IPS DF 6.9 (cell line): ENCODE measurements at regions not wholly inside any gene's neighbourhood (a gene's known extent, or its start where the extent isn't known, plus 50 kb on each side); places are given as distances from the start of the nearest gene placed in this dataset.

Source experiments
- DNase-seq: peaks from one replicate; pipeline ENCODE4 v3.0.0-alpha.2; 2013; ENCODE audit warnings: low read depth, low spot score
- H3K27ac ChIP-seq: one replicate; pipeline ENCODE4 v1.5.1; 2013; ENCODE audit warnings: low read length, control low read depth
- H3K27me3 ChIP-seq: 2 replicates; pipeline ENCODE4 v1.6.1; 2013; ENCODE audit warnings: mild to moderate bottlenecking, low read length; ENCODE audit not compliant: control insufficient read depth, insufficient read depth
- H3K36me3 ChIP-seq: 2 replicates; pipeline ENCODE4 v1.6.1; 2013; ENCODE audit warnings: low read length; ENCODE audit not compliant: control insufficient read depth, insufficient read depth
- H3K4me1 ChIP-seq: 2 replicates; pipeline ENCODE4 v1.6.1; 2013; ENCODE audit warnings: low read length; ENCODE audit not compliant: control insufficient read depth, insufficient read depth
- H3K4me3 ChIP-seq: 2 replicates; pipeline ENCODE4 v1.5.1; 2013; ENCODE audit warnings: mild to moderate bottlenecking, low read length
- H3K9me3 ChIP-seq: 2 replicates; pipeline ENCODE4 v1.6.1; 2013; ENCODE audit warnings: low read length, inconsistent platforms; ENCODE audit not compliant: control insufficient read depth, insufficient read depth
- WGBS: extraction: QIAGEN DNeasy Blood & Tissue Kit; methylation state at CpG from one replicate; pipeline ENCODE4 v1.1.7; 2013; ENCODE audit warnings: mixed read lengths, missing lambda C conversion rate; ENCODE audit not compliant: insufficient read length, insufficient coverage; 5-methylcytosine and 5-hydroxymethylcytosine counted together

DNA sequence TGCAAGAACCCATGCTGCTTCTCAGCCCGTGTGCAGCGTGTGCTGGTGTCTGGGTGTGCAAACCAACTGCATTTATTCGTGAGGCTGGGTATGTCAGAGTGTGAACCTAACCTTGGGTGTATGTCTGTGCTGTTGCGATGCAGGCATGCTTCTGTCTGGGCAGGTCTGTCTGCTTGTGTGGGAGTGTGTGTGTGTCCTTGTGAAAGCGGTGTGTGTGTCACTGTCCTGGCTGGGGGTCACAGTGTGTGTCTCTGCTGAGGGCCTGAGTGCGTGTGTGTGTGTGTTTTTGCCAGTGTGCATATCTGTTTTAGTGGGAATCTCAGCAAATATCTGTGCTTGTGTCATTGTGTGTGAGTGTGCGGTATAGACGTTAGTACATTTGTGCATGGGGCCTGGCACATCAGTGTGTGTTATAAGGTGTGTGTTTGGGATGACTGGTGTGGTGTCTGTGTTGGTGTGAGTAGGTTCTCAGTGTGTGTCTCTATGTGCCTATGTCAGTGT is 121.8 kb downstream of the CYLD start:
- no CpG with 5 or more reads among the region's 8 CpGs for WGBS
- H3K27me3 ChIP-seq = no peaks in the 10 kb centered on the region

DNA sequence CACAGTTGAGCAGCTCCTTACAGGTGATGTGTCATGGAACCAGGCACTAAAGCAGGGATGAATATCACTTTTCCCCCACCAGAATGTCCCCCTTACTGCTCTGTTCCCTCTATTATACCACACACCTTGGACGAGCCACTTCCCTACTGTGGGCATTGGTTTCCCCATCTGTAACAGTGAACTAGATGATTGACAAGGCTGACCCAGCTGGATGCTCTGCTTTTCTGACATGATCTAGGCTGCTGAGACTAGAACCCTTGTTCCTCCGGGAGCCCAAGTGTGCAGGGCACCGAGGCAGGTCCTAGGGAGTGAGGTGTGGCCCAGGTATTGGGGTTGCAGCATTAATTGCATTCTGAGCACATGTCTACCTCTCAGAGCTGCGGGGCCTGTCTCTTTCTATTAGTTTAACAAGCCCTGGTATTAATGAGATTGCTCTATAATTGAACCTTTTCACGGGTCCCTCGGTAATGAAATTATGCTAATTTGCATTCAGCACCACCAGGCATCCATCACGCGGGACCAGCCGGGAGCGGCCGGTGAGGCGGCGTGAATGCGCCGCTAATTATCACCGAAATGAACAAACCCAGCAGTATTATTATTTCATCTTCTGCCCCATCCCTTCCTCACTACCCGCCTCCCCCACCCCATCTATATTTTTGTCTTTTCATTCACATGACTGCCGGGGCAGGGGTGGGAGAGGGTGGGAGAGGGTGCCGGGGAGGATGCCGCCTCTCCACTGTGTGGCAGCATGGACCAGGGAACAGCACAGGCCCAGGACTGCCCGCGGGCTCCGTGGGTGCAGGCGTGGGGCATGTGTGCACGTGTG is 121.1 kb downstream of the CYLD start:
- no peaks in the 10 kb centered on the region for H3K27me3 ChIP-seq
- no peaks in the 10 kb centered on the region for H3K9me3 ChIP-seq
- no peaks in the 10 kb centered on the region for H3K4me1 ChIP-seq
- no peak overlapping the region for H3K4me3 ChIP-seq
- no peak for DNase-seq
- H3K36me3 ChIP-seq = no peaks in the 10 kb centered on the region
- H3K27ac ChIP-seq = no peak overlapping the region
- 100% methylated on average over 1 of the region's 25 CpGs for WGBS

More for the DNA sequence above, 121.8 kb downstream of the CYLD start:
- no peaks in the 10 kb centered on the region for H3K36me3 ChIP-seq
- no peak overlapping the region for H3K4me3 ChIP-seq
- H3K9me3 ChIP-seq = no peaks in the 10 kb centered on the region
- H3K27ac ChIP-seq = no peak overlapping the region
- no peak for DNase-seq
- H3K4me1 ChIP-seq = no peaks in the 10 kb centered on the region

DNA sequence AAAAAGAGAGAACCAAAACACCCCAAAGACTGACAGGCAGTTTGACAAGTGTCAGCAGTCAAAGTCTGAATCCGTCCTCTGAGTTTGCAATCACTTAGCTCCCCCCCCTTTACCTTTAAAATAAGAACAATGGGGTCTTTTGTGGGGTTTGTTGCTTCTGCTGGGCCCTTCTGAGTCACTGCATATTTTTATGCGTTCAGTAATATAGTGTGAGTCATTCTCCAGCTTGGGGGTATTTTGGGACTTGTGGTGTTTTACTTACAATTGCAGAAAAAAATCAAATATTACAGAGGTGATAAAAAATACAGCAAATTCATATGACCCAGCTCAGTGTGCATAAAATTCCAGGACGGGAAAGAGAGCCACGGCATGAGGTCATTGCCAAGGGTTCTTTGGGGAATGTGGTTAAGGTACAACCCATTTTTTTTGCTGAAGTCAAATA is 120.1 kb downstream of the CYLD start:
- DNase-seq = no peak
- no peaks in the 10 kb centered on the region for H3K9me3 ChIP-seq
- H3K4me1 ChIP-seq = no peaks in the 10 kb centered on the region
- no peaks in the 10 kb centered on the region for H3K36me3 ChIP-seq
- no peak overlapping the region for H3K27ac ChIP-seq
- no peak overlapping the region for H3K4me3 ChIP-seq
- no CpG with 5 or more reads among the region's 4 CpGs for WGBS
- no peaks in the 10 kb centered on the region for H3K27me3 ChIP-seq

DNA sequence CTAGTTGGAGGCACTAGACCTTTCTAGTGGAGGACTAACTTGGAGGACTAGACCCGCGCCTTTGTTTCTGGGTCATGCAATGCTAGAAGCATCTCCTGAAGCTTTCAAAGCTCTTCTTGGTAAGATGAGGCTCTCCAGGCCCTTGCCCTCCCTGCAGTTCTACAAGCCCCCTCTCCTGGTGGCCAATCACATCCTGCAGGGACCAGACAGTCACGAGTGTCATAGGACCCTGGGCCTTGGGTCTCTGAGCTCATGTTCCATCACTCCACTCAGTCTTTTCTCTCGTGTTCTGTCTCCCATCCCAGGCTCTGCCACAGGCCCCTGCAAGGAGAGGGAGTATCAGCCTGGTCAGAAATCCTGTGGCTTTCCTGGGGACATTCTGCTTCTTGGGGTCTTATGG is 119.6 kb downstream of the CYLD start:
- H3K4me1 ChIP-seq = no peaks in the 10 kb centered on the region
- no peak overlapping the region for H3K27ac ChIP-seq
- no peak overlapping the region for H3K4me3 ChIP-seq
- DNase-seq = no peak
- no peaks in the 10 kb centered on the region for H3K27me3 ChIP-seq
- H3K36me3 ChIP-seq = no peaks in the 10 kb centered on the region
- no CpG with 5 or more reads among the region's 4 CpGs for WGBS
- no peaks in the 10 kb centered on the region for H3K9me3 ChIP-seq

DNA sequence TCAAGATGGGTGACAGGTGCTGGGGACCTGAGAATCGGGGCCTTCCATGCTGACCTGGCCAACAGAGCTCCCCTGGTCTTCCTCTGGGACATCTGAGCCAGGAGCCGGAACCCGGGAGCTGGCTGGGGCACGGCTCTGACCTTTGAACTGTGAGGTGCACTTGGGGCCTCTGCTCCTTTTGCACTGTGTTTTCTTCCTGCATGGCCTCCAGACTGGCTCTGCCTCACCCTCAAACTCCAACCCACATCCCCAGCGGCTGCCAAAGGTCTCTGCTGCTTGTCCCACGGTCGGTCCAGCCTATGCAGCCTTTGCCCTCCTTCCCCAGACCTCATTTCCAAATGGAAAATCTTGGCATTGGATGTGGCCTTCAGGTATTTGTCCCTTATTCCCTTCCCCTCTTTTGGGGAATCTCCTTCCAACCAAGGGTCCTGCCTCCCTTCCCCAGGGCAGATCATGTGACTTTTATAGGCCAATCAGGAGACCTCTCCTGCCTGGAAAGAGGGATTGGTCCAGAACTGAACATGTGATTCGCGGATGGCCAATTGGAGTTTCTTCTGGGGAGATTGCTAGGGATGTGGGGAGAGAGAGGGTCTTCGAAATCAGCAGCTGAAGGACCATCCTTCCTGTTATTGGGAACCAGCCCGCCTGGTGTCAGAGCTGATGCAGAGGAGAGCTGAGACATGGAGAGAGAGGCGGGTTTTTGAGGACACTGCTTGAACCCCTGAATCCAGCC is 117.9 kb downstream of the CYLD start:
- DNase-seq = no peak
- H3K27me3 ChIP-seq = no peaks in the 10 kb centered on the region
- H3K9me3 ChIP-seq = no peaks in the 10 kb centered on the region
- WGBS = no CpG with 5 or more reads among the region's 12 CpGs
- no peaks in the 10 kb centered on the region for H3K4me1 ChIP-seq
- H3K36me3 ChIP-seq = no peaks in the 10 kb centered on the region
- no peak overlapping the region for H3K27ac ChIP-seq
- no peak overlapping the region for H3K4me3 ChIP-seq

DNA sequence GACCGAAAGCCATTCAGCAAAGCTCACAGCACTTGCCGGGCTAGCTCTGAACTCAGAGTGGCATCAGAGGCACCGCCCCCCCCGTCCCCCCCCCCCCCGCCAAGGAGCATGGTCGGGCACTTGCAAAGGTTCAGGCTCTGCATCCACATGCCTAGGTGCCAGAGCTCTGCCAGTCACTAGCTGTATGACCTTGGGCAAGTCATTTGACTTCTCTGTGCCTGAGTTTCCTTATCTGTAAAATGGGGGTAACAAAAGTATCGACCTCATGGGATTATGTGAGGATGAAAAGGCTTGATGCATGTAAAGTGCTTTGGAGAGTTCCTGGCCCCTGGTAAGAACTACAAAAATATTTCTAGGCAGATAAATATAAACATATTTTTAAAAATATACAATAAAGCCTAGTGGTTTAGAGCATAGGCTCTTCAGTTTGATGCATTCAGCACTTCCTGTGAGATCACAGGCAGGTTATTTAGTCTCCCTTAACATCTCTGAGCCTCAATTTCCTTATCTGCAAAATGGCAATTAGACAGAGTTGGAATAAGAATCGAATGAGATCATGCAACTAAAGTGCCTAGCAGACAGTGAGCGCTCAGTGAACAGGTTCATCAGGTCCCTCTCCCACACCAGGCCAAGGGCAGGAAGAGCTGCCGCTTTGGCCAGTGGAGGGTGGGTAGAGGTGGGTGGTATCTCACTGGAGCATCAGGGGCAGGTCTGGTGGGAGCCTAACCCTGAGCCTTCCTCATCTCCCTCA is 117.2 kb downstream of the CYLD start:
- H3K27ac ChIP-seq = no peak overlapping the region
- no peak overlapping the region for H3K4me3 ChIP-seq
- WGBS = no CpG with 5 or more reads among the region's 10 CpGs
- no peaks in the 10 kb centered on the region for H3K9me3 ChIP-seq
- no peaks in the 10 kb centered on the region for H3K4me1 ChIP-seq
- DNase-seq = no peak
- no peaks in the 10 kb centered on the region for H3K27me3 ChIP-seq
- H3K36me3 ChIP-seq = no peaks in the 10 kb centered on the region

DNA sequence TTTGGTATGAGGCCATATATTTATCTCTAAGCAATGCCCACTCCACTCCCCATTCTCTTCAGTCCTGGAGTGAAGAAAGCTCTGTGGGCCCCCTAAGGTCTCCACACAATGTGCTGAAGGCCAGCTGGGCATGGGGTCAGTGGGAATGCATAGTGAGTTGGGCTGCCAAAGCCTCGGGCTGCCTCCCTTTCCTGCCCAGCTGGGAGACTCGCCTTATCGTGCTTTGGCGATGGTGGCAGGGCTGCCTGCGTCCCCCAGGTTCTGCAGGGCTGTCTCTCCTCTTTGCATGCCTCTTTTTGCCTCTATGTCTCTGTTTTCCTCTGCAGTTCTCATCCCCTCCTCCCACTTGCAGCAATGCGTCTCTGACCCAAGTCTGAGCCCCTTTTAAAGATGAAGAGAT is 116.5 kb downstream of the CYLD start:
- Histone ChIP-seq H3K4me1 (no peaks in the 10 kb centered on the region), H3K27me3 (no peaks in the 10 kb centered on the region)
- no CpG with 5 or more reads among the region's 6 CpGs for WGBS

DNA sequence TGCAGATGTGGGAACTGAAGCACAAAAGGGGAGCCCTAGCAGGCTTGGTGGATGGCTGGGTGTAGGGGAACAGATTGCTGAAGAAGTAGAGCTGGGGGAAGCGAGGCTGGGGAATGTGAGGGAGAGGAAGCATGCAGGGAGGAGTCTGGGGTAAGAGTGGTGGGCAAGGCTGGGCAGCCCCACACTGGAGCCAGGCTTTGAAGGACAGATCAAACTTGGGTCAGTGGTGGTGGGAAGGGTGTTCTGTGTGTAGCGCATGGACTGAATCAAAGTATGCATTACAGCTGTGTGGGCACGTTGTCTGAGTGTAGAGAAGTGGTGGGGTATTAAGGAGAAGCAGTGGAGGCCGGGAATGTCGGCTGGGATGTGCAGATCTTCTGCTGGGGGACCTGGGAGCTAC is 116.0 kb downstream of the CYLD start:
- H3K27me3 ChIP-seq = no peaks in the 10 kb centered on the region
- DNase-seq = no peak
- no peak overlapping the region for H3K4me3 ChIP-seq
- WGBS = no CpG with 5 or more reads among the region's 5 CpGs
- H3K4me1 ChIP-seq = no peaks in the 10 kb centered on the region
- H3K9me3 ChIP-seq = no peaks in the 10 kb centered on the region
- H3K27ac ChIP-seq = no peak overlapping the region
- no peaks in the 10 kb centered on the region for H3K36me3 ChIP-seq

More for the DNA sequence above, 116.5 kb downstream of the CYLD start:
- H3K9me3 ChIP-seq = no peaks in the 10 kb centered on the region
- H3K36me3 ChIP-seq = no peaks in the 10 kb centered on the region
- no peak overlapping the region for H3K4me3 ChIP-seq
- no peak overlapping the region for H3K27ac ChIP-seq
- no peak for DNase-seq

DNA sequence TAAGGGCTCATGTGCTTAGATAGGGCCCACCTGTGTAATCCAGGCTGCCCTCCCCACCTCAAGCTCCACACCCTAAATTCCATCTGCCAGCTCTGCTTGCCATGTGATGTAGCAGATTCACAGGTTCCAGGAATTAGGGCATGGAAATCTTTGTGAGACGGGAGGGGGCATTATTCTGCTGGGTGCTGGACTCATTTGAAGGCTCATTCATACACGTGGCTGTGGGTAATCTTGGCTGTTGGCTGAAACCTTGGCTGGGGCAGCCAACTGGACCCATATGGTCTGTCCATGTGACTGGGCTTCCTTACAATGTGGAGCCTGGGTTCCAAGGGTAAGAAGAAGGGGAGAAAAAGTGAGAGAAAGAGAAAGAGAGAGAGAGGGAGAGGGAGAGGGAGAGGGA is 115.1 kb downstream of the CYLD start:
- DNase-seq = no peak
- WGBS = no CpG with 5 or more reads among the region's 2 CpGs
- no peak overlapping the region for H3K4me3 ChIP-seq
- no peaks in the 10 kb centered on the region for H3K4me1 ChIP-seq
- H3K9me3 ChIP-seq = no peaks in the 10 kb centered on the region
- no peak overlapping the region for H3K27ac ChIP-seq
- no peaks in the 10 kb centered on the region for H3K27me3 ChIP-seq
- H3K36me3 ChIP-seq = no peaks in the 10 kb centered on the region

DNA sequence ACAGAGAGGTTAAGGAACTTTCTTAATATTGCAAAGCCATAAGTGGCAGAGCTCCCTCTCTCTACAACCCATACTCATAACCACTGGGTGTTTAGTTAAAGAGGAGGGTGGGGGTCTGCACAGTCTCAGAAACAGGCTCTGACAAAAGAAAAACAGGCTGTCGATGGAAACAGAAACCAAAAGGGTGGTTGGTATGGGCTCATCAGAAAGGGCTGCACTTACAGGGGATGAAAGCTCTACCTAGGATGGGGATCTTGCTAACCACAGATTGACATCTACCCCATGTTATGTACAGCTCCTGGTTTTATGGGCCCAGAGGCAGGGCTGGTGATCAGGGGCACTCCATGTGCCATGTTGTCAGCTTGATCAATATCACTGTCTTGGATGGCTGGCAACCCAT is 111.4 kb downstream of the CYLD start:
- H3K27ac ChIP-seq = no peak overlapping the region
- no peak for DNase-seq
- no peaks in the 10 kb centered on the region for H3K36me3 ChIP-seq
- no CpG with 5 or more reads among the region's 1 CpG for WGBS
- no peaks in the 10 kb centered on the region for H3K9me3 ChIP-seq
- H3K4me1 ChIP-seq = no peaks in the 10 kb centered on the region
- H3K27me3 ChIP-seq = no peaks in the 10 kb centered on the region
- H3K4me3 ChIP-seq = no peak overlapping the region
